Hippocampal formation (tissue), 2 donors: ENCODE measurements at regions not wholly inside any gene's neighbourhood (a gene's known extent, or its start where the extent isn't known, plus 50 kb on each side); places are given as distances from the start of the nearest gene placed in this dataset.

Experiments used
- DNase-seq, 2 donors: peaks; one replicate each; lab custom pipeline; 2025; lab: John Stamatoyannopoulos, UW

- no peak for DNase-seq
Measured at GRCh38 chr16:51085271-51085670, 65.8 kb downstream of the SALL1 start.

GRCh38 chr16:51084074-51084928, 66.8 kb downstream of the SALL1 start:
- DNase-seq: no peak

- no peak for DNase-seq
Measured at GRCh38 chr16:51072591-51072990, 78.5 kb downstream of the SALL1 start.

- no peak for DNase-seq
Measured at GRCh38 chr16:51071326-51071725, 79.7 kb downstream of the SALL1 start.

- no peak for DNase-seq
Measured at GRCh38 chr16:51067352-51067751, 83.7 kb downstream of the SALL1 start.

- DNase-seq: no peak
Measured at GRCh38 chr16:51062039-51062438, 89.0 kb downstream of the SALL1 start.

GRCh38 chr16:51061328-51061727, 89.7 kb downstream of the SALL1 start:
- no peak for DNase-seq

- DNase-seq: peak in 1 of 2 donors; percentile 79
Measured at GRCh38 chr16:51057969-51058337, 93.1 kb downstream of the SALL1 start.

GRCh38 chr16:51057102-51057793, 93.8 kb downstream of the SALL1 start:
- no peak for DNase-seq

GRCh38 chr16:51056331-51056730, 94.7 kb downstream of the SALL1 start:
- DNase-seq: no peak

- no peak for DNase-seq
Measured at GRCh38 chr16:51055434-51055833, 95.6 kb downstream of the SALL1 start.

- no peak for DNase-seq
Measured at GRCh38 chr16:51053775-51054174, 97.3 kb downstream of the SALL1 start.

- no peak for DNase-seq
Measured at GRCh38 chr16:51051671-51052070, 99.4 kb downstream of the SALL1 start.

GRCh38 chr16:51050377-51050706, 100.7 kb downstream of the SALL1 start:
- DNase-seq: no peak

GRCh38 chr16:51049678-51050376, 101.2 kb downstream of the SALL1 start:
- no peak for DNase-seq

GRCh38 chr16:51049276-51049675, 101.8 kb downstream of the SALL1 start:
- DNase-seq: no peak

- no peak for DNase-seq
Measured at GRCh38 chr16:51048544-51048943, 102.5 kb downstream of the SALL1 start.

GRCh38 chr16:51045794-51046193, 105.3 kb downstream of the SALL1 start:
- no peak for DNase-seq

GRCh38 chr16:51045186-51045585, 105.9 kb downstream of the SALL1 start:
- DNase-seq: no peak

- no peak for DNase-seq
Measured at GRCh38 chr16:51041546-51041945, 109.5 kb downstream of the SALL1 start.

- no peak for DNase-seq
Measured at GRCh38 chr16:51040637-51041036, 110.4 kb downstream of the SALL1 start.

- DNase-seq: no peak
Measured at GRCh38 chr16:51039638-51040331, 111.3 kb downstream of the SALL1 start.
